DOHH2 (cell line): ENCODE measurements at regions not wholly inside any gene's neighbourhood (a gene's known extent, or its start where the extent isn't known, plus 50 kb on each side); places are given as distances from the start of the nearest gene placed in this dataset.

ENCODE experiments used
- H3F3A ChIP-seq: fragments of 200-600 bp; sonication (generic), shearing (Covaris generic); 2 replicates; pipeline ENCODE4 v1.6.0; 2016; ENCODE audit warnings: antibody characterized with exemption, mild to moderate bottlenecking; ENCODE audit not compliant: control insufficient read depth, insufficient read depth
- H3K27ac ChIP-seq: fragments of 200-600 bp; sonication (generic); 2 replicates; pipeline ENCODE4 v1.5.1; 2014; ENCODE audit warnings: low read depth, mild to moderate bottlenecking, low read length, moderate library complexity
- H3K27me3 ChIP-seq: fragments of 200-600 bp; sonication (generic); 2 replicates; pipeline ENCODE4 v1.6.1; 2014; ENCODE audit warnings: mild to moderate bottlenecking, low read length, mixed read lengths; ENCODE audit not compliant: control insufficient read depth
- H3K36me3 ChIP-seq: fragments of 200-600 bp; sonication (generic); 2 replicates; pipeline ENCODE4 v1.6.1; 2014; ENCODE audit warnings: mild to moderate bottlenecking, low read length, moderate library complexity, mixed read lengths; ENCODE audit not compliant: control insufficient read depth
- H3K4me1 ChIP-seq: fragments of 200-600 bp; sonication (generic); 2 replicates; pipeline ENCODE4 v1.6.1; 2014; ENCODE audit warnings: mild to moderate bottlenecking, low read length, mixed read lengths; ENCODE audit not compliant: control insufficient read depth
- H3K4me2 ChIP-seq: fragments of 200-600 bp; sonication (generic); 2 replicates; pipeline ENCODE4 v1.6.0; 2014; ENCODE audit warnings: mild to moderate bottlenecking, low read length, moderate library complexity
- H3K4me3 ChIP-seq: fragments of 200-600 bp; sonication (generic); 2 replicates; pipeline ENCODE4 v1.5.1; 2014; ENCODE audit warnings: mild to moderate bottlenecking, low read length, mixed read lengths
- H3K79me2 ChIP-seq: fragments of 200-600 bp; sonication (generic); 2 replicates; pipeline ENCODE4 v1.6.1; 2014; ENCODE audit warnings: mild to moderate bottlenecking, low read length, mixed read lengths; ENCODE audit not compliant: control insufficient read depth
- H3K9me2 ChIP-seq: fragments of 200-600 bp; sonication (generic); replicated peaks from 2 replicates; pipeline ENCODE4 v1.6.1; 2014; ENCODE audit warnings: mild to moderate bottlenecking, low read length, mixed read lengths; ENCODE audit not compliant: control insufficient read depth
- H3K9me3 ChIP-seq: fragments of 200-600 bp; sonication (generic); 2 replicates; pipeline ENCODE4 v1.6.1; 2014; ENCODE audit warnings: antibody characterized with exemption, low read length, mixed read lengths; ENCODE audit not compliant: control insufficient read depth, insufficient read depth
- H4K20me1 ChIP-seq: fragments of 200-600 bp; sonication (generic); 2 replicates; pipeline ENCODE4 v1.6.0; 2014; ENCODE audit warnings: low read depth, mild to moderate bottlenecking, antibody characterized with exemption, low read length, moderate library complexity; ENCODE audit not compliant: control insufficient read depth, insufficient read depth
- CTCF ChIP-seq: fragments of 200-600 bp; sonication (generic); IDR thresholded peaks from one replicate; pipeline ENCODE4 v1.5.1; 2014; ENCODE audit warnings: antibody characterized with exemption, mild to moderate bottlenecking, low read depth, low read length; ENCODE audit not compliant: poor library complexity, severe bottlenecking
- EZH2phosphoT487 ChIP-seq: fragments of 200-600 bp; sonication (generic); IDR thresholded peaks from 2 replicates; pipeline ENCODE4 v1.6.1; 2017; ENCODE audit warnings: borderline replicate concordance, mild to moderate bottlenecking, antibody characterized with exemption, low read length, moderate library complexity, mixed read lengths

GRCh38 chr22:22155607-22156006, 89.0 kb upstream of the VPREB1 start:
- Histone ChIP-seq H3F3A (peaks cover 14% of the 10 kb centered on the region), H3K27me3 (no peaks in the 10 kb centered on the region), H3K9me2 (no peaks in the 10 kb centered on the region), H3K4me3 (no peak overlapping the region), H3K4me2 (no peak overlapping the region), H3K79me2 (no peaks in the 10 kb centered on the region), H3K27ac (no peak overlapping the region), H4K20me1 (no peaks in the 10 kb centered on the region), H3K9me3 (no peaks in the 10 kb centered on the region), H3K36me3 (no peaks in the 10 kb centered on the region), H3K4me1 (peaks cover 46% of the 10 kb centered on the region)
- TF ChIP-seq EZH2phosphoT487, result no peak
- TF ChIP-seq CTCF, result no peak

DNA sequence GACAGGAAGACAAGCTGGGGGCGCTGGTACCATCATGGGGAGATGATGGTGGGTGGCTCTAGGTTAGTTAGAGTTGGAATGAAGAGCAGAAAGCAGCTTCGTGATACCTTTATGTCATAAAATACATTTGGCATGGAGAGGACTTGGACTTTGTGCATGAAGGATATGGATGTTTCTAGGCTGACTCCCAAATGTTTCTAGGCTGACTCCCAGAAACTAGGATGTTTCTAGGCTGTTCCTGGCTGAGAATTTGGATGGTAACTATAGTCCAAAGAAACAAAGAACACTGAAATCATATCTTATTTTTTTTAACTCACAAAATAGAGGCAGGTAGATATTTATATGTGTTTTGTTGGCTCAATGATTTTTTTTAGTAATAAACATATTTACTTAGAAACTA, 89.4 kb upstream of the VPREB1 start:
- H3F3A ChIP-seq, result peaks cover 14% of the 10 kb centered on the region
- H3K9me2 ChIP-seq, result no peaks in the 10 kb centered on the region
- no peaks in the 10 kb centered on the region for H4K20me1 ChIP-seq
- no peaks in the 10 kb centered on the region for H3K36me3 ChIP-seq
- H3K79me2 ChIP-seq, result no peaks in the 10 kb centered on the region
- no peaks in the 10 kb centered on the region for H3K9me3 ChIP-seq
- H3K27me3 ChIP-seq, result no peaks in the 10 kb centered on the region
- no peak for TF ChIP-seq CTCF
- TF ChIP-seq EZH2phosphoT487, result no peak
- H3K4me2 ChIP-seq, result no peak overlapping the region
- no peak overlapping the region for H3K27ac ChIP-seq
- H3K4me3 ChIP-seq, result no peak overlapping the region
- H3K4me1 ChIP-seq, result peaks cover 46% of the 10 kb centered on the region

GRCh38 chr22:22154040-22154439, 90.5 kb upstream of the VPREB1 start:
- H3K9me2 ChIP-seq, result no peaks in the 10 kb centered on the region
- peaks cover 10% of the 10 kb centered on the region for H3F3A ChIP-seq
- no peaks in the 10 kb centered on the region for H4K20me1 ChIP-seq
- H3K27ac ChIP-seq, result no peak overlapping the region
- TF ChIP-seq CTCF, result no peak
- no peak for TF ChIP-seq EZH2phosphoT487
- H3K36me3 ChIP-seq, result no peaks in the 10 kb centered on the region
- H3K9me3 ChIP-seq, result no peaks in the 10 kb centered on the region
- no peaks in the 10 kb centered on the region for H3K79me2 ChIP-seq
- no peak overlapping the region for H3K4me3 ChIP-seq
- H3K4me1 ChIP-seq, result peaks cover 37% of the 10 kb centered on the region
- H3K4me2 ChIP-seq, result no peak overlapping the region
- H3K27me3 ChIP-seq, result no peaks in the 10 kb centered on the region

DNA sequence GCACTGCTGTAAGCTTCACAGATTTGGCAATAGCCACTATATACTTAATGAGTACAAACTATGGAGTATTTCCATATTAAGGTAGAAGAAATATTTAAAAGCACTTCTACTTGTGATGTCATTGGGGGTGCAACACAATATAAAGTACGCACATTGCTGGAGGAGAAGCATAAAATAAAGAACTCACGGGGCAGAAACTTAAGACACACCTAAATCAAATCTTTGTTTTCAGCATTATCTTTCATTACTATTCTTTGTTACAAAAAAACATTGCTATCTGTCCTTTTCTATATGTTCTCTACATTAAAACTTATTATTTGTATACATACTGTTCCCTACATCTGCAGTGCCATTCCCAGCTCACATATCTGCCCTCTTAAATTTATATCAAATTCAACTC, 93.3 kb upstream of the VPREB1 start:
- Histone ChIP-seq H3K36me3 (no peaks in the 10 kb centered on the region), H3K9me2 (no peaks in the 10 kb centered on the region), H4K20me1 (no peaks in the 10 kb centered on the region), H3K4me3 (no peak overlapping the region), H3K79me2 (no peaks in the 10 kb centered on the region), H3K9me3 (no peaks in the 10 kb centered on the region), H3K27ac (no peak overlapping the region), H3K4me2 (no peak overlapping the region), H3K4me1 (peaks cover 9% of the 10 kb centered on the region), H3K27me3 (no peaks in the 10 kb centered on the region), H3F3A (0 out of 2 replicates have a peak, but pooled peaks cover 2% of the 10 kb centered on the region)
- TF ChIP-seq EZH2phosphoT487 (no peak), CTCF (no peak)
